ENCODE measurements at regions not wholly inside any gene's neighbourhood (a gene's known extent, or its start where the extent isn't known, plus 50 kb on each side); places are given as distances from the start of the nearest gene placed in this dataset.

DNA sequence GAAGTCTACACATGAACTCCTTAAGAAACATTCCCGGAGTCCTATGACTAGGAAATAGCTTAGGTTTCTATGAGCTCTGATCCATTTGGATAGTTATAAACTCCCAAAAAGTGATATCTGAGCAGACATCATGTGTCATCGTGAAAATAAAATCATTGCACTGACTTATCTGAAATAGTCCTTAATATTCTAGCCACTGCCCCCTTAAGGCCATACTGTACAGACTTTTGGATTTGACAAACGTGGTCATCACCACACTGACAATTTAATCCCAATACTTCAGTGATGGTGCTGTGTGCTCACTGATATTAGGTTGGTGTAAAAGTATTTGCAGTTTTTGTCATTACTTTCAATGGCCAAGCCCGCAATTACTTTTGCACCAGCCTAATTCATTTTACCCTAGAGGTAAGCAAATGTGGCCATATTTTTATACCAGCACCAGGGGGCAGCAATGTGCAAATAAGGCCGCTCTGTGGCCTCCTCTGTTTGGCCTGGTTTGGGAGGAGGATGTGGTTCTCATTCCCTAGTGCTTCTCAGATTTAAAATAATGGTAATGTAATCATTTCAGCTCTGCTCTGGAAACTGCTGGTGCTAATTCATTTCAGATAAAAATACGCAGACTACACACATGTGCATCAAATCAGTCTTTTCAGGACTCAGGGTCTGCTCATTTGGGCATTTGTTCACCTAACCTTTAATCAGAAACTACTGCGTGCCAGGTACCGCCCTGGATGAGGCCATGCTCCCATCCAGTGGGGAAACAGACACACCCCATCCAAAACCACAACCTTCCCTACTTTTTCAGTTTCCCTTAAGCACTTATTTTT lies 196.4 kb upstream of the C1QTNF7 start:
- DNase-seq (ENCODE audit: low spot score) (peak; percentile 92), ATAC-seq (peak; percentile 98)
- Histone ChIP-seq H3K9me2 (ENCODE audit: insufficient read depth) (no peaks in the 10 kb centered on the region), H4K20me1 (replicated peaks; ENCODE audit: insufficient read depth) (no peaks in the 10 kb centered on the region), H3K36me3 (ENCODE audit: insufficient read depth) (no peaks in the 10 kb centered on the region), H2AFZ (no peak overlapping the region), H3K4me1 (ENCODE audit: insufficient read depth) (no peaks in the 10 kb centered on the region), H3F3A (replicated peaks; ENCODE audit: low read depth) (no peaks in the 10 kb centered on the region), H3K4me3 (no peak overlapping the region), H3K27ac (ENCODE audit: low read depth) (no peak overlapping the region), H3K27me3 (ENCODE audit: insufficient read depth) (no peaks in the 10 kb centered on the region), H3K4me2 (no peak overlapping the region), H3K79me2 (replicated peaks; ENCODE audit: insufficient read depth) (no peaks in the 10 kb centered on the region)
- Mint-ChIP-seq H3K4me3 (no peak overlapping the region), H3K4me1 (peaks cover 5% of the 10 kb centered on the region; the same call in 1 of the 3 replicates), H3K27me3 (ENCODE audit: insufficient read depth, low read depth, poor library complexity) (peaks cover 1% of the 10 kb centered on the region), H3K27ac (no peak overlapping the region), H3K36me3 (ENCODE audit: low read depth) (no peaks in the 10 kb centered on the region), H3K9me3 (no peaks in the 10 kb centered on the region)
- TF ChIP-seq, protein P1, sequence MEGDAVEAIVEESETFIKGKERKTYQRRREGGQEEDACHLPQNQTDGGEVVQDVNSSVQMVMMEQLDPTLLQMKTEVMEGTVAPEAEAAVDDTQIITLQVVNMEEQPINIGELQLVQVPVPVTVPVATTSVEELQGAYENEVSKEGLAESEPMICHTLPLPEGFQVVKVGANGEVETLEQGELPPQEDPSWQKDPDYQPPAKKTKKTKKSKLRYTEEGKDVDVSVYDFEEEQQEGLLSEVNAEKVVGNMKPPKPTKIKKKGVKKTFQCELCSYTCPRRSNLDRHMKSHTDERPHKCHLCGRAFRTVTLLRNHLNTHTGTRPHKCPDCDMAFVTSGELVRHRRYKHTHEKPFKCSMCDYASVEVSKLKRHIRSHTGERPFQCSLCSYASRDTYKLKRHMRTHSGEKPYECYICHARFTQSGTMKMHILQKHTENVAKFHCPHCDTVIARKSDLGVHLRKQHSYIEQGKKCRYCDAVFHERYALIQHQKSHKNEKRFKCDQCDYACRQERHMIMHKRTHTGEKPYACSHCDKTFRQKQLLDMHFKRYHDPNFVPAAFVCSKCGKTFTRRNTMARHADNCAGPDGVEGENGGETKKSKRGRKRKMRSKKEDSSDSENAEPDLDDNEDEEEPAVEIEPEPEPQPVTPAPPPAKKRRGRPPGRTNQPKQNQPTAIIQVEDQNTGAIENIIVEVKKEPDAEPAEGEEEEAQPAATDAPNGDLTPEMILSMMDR (conservative IDR thresholded peaks at IDR 0.05; ENCODE audit: low read depth in 2 of 2), result peak; percentile 79 to 95
- TF ChIP-seq, protein P2, sequence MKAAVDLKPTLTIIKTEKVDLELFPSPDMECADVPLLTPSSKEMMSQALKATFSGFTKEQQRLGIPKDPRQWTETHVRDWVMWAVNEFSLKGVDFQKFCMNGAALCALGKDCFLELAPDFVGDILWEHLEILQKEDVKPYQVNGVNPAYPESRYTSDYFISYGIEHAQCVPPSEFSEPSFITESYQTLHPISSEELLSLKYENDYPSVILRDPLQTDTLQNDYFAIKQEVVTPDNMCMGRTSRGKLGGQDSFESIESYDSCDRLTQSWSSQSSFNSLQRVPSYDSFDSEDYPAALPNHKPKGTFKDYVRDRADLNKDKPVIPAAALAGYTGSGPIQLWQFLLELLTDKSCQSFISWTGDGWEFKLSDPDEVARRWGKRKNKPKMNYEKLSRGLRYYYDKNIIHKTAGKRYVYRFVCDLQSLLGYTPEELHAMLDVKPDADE (IDR thresholded peaks at IDR 0.05), result no peak

DNA sequence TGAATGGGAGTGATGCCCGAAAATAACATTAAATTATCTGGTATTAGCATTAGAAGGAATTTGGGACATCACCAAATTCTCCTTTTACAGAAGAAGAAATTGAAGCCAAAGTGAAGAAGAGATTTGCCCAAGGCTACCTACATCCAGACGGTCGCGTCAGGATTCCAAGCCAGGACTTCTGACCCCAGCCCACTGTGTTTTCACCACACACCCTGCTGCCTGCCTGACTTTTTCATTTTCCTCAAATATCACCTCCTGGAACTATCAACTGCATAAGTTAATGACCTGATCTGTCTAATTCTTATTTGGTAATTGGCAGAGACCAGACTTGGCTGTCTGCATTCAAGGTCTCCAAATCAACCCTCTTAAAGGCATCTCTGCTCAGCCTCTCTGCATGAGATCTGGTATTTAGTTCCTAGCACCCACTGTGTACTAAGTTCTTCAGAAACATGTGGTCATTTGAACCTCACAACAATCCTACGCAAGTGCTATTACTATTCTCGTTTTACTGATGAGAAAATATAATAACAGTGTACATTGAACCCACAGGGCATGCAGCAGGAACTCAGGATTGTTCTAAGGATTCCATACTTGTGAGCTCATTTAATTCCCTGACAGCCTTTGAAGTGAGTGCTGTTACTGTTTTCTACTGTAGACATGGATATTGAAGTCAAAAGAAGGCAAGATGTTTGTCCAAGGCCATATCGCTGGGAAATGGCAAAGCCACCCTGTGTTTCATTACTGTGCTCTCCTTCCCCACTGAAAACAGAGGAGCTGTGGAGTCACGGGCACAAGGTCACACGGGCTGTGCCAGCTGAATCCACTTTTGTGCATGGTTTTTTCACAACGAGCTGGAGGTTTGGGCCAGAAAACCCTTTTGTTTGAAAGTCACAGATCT lies 195.2 kb upstream of the C1QTNF7 start:
- Mint-ChIP-seq H3K9me3 (no peaks in the 10 kb centered on the region), H3K27ac (no peak overlapping the region), H3K36me3 (ENCODE audit: low read depth) (no peaks in the 10 kb centered on the region), H3K27me3 (ENCODE audit: insufficient read depth, low read depth, poor library complexity) (peaks cover 2% of the 10 kb centered on the region), H3K4me1 (peaks cover 5% of the 10 kb centered on the region; the same call in 1 of the 3 replicates), H3K4me3 (no peak overlapping the region)
- Histone ChIP-seq H3K27ac (ENCODE audit: low read depth) (no peak overlapping the region), H3F3A (replicated peaks; ENCODE audit: low read depth) (no peaks in the 10 kb centered on the region), H3K27me3 (ENCODE audit: insufficient read depth) (no peaks in the 10 kb centered on the region), H2AFZ (peak overlapping the region; percentile 69; the same call in 1 of the 2 replicates), H3K4me2 (no peak overlapping the region), H3K4me3 (no peak overlapping the region), H3K4me1 (ENCODE audit: insufficient read depth) (no peaks in the 10 kb centered on the region), H3K9me2 (ENCODE audit: insufficient read depth) (no peaks in the 10 kb centered on the region), H3K36me3 (ENCODE audit: insufficient read depth) (no peaks in the 10 kb centered on the region), H3K79me2 (replicated peaks; ENCODE audit: insufficient read depth) (no peaks in the 10 kb centered on the region), H4K20me1 (replicated peaks; ENCODE audit: insufficient read depth) (no peaks in the 10 kb centered on the region)
- ATAC-seq (no peak), DNase-seq (ENCODE audit: low spot score) (no peak)
- TF ChIP-seq, protein P2 (IDR thresholded peaks at IDR 0.05), result no peak
- no peak for TF ChIP-seq JUNB (IDR thresholded peaks at IDR 0.05; ENCODE audit: unreplicated experiment)
- no peak for TF ChIP-seq POLR2AphosphoS5 (IDR thresholded peaks at IDR 0.05; ENCODE audit: low read depth)
- no peak for TF ChIP-seq EZH2phosphoT487 (IDR thresholded peaks at IDR 0.05; ENCODE audit: unreplicated experiment)
- TF ChIP-seq, protein P3, sequence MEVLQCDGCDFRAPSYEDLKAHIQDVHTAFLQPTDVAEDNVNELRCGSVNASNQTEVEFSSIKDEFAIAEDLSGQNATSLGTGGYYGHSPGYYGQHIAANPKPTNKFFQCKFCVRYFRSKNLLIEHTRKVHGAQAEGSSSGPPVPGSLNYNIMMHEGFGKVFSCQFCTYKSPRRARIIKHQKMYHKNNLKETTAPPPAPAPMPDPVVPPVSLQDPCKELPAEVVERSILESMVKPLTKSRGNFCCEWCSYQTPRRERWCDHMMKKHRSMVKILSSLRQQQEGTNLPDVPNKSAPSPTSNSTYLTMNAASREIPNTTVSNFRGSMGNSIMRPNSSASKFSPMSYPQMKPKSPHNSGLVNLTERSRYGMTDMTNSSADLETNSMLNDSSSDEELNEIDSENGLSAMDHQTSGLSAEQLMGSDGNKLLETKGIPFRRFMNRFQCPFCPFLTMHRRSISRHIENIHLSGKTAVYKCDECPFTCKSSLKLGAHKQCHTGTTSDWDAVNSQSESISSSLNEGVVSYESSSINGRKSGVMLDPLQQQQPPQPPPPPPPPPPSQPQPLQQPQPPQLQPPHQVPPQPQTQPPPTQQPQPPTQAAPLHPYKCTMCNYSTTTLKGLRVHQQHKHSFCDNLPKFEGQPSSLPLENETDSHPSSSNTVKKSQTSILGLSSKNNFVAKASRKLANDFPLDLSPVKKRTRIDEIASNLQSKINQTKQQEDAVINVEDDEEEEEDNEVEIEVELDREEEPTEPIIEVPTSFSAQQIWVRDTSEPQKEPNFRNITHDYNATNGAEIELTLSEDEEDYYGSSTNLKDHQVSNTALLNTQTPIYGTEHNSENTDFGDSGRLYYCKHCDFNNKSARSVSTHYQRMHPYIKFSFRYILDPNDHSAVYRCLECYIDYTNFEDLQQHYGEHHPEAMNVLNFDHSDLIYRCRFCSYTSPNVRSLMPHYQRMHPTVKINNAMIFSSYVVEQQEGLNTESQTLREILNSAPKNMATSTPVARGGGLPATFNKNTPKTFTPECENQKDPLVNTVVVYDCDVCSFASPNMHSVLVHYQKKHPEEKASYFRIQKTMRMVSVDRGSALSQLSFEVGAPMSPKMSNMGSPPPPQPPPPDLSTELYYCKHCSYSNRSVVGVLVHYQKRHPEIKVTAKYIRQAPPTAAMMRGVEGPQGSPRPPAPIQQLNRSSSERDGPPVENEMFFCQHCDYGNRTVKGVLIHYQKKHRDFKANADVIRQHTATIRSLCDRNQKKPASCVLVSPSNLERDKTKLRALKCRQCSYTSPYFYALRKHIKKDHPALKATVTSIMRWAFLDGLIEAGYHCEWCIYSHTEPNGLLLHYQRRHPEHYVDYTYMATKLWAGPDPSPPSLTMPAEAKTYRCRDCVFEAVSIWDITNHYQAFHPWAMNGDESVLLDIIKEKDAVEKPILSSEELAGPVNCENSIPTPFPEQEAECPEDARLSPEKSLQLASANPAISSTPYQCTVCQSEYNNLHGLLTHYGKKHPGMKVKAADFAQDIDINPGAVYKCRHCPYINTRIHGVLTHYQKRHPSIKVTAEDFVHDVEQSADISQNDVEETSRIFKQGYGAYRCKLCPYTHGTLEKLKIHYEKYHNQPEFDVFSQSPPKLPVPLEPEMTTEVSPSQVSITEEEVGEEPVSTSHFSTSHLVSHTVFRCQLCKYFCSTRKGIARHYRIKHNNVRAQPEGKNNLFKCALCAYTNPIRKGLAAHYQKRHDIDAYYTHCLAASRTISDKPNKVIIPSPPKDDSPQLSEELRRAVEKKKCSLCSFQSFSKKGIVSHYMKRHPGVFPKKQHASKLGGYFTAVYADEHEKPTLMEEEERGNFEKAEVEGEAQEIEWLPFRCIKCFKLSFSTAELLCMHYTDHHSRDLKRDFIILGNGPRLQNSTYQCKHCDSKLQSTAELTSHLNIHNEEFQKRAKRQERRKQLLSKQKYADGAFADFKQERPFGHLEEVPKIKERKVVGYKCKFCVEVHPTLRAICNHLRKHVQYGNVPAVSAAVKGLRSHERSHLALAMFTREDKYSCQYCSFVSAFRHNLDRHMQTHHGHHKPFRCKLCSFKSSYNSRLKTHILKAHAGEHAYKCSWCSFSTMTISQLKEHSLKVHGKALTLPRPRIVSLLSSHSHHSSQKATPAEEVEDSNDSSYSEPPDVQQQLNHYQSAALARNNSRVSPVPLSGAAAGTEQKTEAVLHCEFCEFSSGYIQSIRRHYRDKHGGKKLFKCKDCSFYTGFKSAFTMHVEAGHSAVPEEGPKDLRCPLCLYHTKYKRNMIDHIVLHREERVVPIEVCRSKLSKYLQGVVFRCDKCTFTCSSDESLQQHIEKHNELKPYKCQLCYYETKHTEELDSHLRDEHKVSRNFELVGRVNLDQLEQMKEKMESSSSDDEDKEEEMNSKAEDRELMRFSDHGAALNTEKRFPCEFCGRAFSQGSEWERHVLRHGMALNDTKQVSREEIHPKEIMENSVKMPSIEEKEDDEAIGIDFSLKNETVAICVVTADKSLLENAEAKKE (CRISPR knock-in tag; IDR thresholded peaks at IDR 0.05), result no peak
